ENCODE measurements at regions not wholly inside any gene's neighbourhood (a gene's known extent, or its start where the extent isn't known, plus 50 kb on each side); places are given as distances from the start of the nearest gene placed in this dataset.

DNA sequence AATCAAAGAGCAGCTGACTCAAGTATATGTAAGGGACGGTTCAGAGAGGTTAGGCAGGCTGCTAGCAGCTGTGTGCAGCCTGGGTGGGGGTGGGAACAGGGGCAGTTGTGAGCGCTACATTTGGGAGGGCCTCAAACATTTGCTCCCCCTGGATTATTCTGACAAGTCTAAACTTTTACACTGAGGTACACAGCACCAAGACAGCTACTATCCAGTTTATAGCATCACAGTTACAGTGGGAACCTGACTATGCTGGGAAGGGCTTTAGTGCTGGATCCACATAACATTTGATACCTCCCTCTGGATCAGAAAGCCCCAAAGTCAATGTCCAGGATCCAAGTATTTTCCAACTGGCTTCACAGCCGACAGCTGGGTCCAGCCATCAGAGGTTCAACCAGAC, 55.8 kb upstream of the GIMD1 start:
- no peak for DNase-seq

DNA sequence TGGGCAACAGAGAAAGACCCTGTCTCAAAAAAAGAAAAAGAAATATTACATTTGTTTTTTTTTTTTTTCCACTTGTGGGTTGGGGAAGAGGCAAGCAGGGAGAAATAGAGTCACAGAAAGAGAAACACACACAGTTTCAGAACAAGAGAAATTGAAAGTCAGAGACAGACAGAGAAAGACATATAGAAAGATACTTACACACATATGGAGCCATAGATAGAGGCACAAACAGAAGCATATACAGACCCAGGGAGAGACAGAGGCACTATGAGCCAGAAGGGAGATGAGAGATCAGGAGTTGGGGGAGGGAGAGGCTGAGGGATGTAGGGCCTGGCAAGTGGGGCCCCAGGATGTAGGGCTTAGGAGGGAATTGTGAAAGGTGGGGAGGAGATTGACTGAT, 55.2 kb upstream of the GIMD1 start:
- DNase-seq = no peak

DNA sequence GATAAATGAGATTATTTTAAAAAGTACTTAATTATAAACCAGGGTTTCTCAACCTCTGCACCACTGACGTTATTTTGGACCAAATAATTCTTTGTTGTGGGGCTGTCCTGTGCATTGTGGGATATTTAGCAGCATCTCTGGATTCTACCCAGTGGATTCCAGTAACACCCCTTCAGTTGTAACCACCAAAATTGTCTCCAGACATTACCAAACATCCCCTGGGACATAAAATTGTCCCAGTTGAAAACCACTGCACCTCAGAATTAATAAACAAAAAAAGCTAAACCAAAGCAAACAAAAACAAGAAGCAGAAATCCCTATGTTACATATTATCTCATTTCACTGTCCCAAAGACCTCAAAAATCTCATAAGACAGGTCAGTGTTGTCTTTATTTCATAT, 54.2 kb upstream of the GIMD1 start:
- no peak for DNase-seq

DNA sequence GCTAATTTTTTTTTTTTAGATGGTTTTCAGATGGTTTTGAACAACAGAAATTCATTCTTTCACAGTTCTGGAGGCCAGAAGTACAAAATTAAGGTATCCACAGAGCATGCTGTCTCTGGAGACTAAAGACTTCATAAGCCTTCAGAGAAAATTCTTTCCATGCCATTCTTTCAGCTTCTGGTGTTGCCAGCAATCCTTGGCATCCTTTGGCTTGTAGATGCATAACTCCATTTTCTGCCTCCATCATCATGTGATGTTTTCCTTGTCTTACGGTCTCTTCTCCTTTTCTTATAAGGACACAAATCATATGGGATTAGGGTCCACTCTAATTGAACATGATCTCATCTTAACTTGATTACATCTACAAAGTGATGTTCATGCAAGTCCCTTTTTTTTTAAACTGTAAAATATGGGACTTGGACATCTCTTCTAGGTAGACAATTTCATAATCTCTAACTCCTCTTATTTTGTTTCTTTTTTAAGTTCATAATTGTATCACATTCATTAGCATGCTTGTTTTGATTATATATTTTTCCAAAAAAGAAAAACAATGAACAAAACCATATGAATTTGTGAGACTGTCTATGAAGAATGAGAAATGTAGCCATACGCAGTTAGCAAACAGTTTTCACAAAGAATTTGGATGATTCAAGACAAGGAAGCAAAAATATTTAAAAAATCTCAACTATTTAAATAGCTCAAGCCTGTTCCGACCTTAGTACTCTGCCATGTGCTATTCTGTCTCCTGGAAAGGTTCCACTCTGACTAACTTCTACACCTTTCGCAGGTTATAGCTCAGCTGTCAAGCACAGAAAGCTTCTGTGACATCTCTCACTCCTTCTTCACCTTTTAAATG, 53.1 kb upstream of the GIMD1 start:
- DNase-seq = no peak

DNA sequence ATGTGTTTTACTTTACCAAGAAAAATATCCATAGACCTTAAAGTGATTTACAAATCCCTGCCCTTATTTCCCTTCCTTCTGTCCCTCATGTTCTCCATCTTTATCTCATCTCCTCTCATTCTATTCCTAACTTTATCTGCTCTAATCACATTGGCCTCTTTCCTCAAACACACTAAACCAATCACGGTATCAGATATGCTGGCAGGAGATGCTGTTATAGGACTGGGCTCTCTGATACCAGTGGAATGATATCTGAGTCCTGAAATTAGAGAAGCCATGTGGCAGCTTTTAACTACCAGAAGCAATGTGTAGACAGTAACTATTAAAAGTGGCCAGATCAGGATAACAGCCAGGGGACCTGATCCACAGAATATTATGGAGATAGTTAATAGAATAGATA, 49.9 kb upstream of the GIMD1 start:
- DNase-seq = no peak
